ENCODE measurements at regions not wholly inside any gene's neighbourhood (a gene's known extent, or its start where the extent isn't known, plus 50 kb on each side); places are given as distances from the start of the nearest gene placed in this dataset.

DNA sequence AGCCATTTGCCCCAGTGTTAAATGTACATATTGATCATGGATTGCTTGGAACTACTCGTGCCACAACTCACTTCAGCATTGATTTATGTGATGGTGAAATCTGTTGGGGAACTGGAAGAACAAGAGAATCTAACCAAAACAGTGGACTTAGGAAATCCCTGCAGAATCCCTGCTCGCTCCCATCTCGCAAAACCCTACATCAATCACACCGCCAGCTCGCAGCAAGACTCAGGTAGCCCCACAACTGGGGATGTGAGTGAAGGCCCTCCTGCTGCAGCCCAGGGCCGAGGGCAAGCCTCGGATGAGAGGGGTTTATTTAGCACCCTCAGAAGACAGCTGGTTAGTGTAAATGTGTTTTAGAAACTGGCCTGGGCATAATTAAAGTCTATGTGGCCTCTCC, 171.6 kb downstream of the ANAPC1 start:
- dilution Hi-C loops (cut with HindIII; ENCODE audit: low sequenced_read_pairs, unreplicated experiment) (no loop called here), intact Hi-C loops (cut with micrococcal nuclease) (no loop called here), in situ Hi-C loops (cut with MboI; ENCODE audit: low sequenced_read_pairs) (loop anchor here (25.0 kb wide), 1 partner anchor 900 kb away; no protein-coding TSS in a partner anchor)
- Histone ChIP-seq H3K9me3 (ENCODE audit: control insufficient read depth, insufficient read depth, low read length) (peaks cover 8% of the 10 kb centered on the region), H3K79me1 (ENCODE audit: low read depth in 1 of 2, low read length in 2 of 2) (no peaks in the 10 kb centered on the region), H3K4me2 (ENCODE audit: low read depth, low read length) (no peak overlapping the region), H3K9ac (ENCODE audit: low read depth, low read length) (no peak overlapping the region), H4K20me1 (ENCODE audit: insufficient read depth, low read length) (no peaks in the 10 kb centered on the region), H3K14ac (replicated peaks; ENCODE audit: low read depth, low read length) (no peak overlapping the region), H3K27me3 (ENCODE audit: control insufficient read depth, insufficient read depth, low read length) (peaks cover 47% of the 10 kb centered on the region), H2BK5ac (ENCODE audit: low read depth, low read length, poor library complexity, severe bottlenecking) (no peak overlapping the region), H3K4me3 (ENCODE audit: insufficient read depth, low read depth, low read length) (no peak overlapping the region), H2AFZ (replicated peaks; ENCODE audit: low read length, poor library complexity) (no peak overlapping the region), H4K5ac (ENCODE audit: low read depth, low read length) (no peak overlapping the region), H3K36me3 (ENCODE audit: control insufficient read depth, insufficient read depth, low read length) (no peaks in the 10 kb centered on the region), H2BK20ac (ENCODE audit: low read depth, low read length) (no peak overlapping the region), H3K56ac (ENCODE audit: extremely low read depth, insufficient read depth, low read length) (no peak overlapping the region), H2BK15ac (ENCODE audit: low read depth, low read length) (no peak overlapping the region), H4K91ac (ENCODE audit: insufficient read depth, low read depth, low read length) (no peak overlapping the region), H3K23ac (ENCODE audit: low read depth, low read length) (no peak overlapping the region), H3K18ac (ENCODE audit: low read depth, low read length) (no peak overlapping the region), H3K4ac (ENCODE audit: low read depth, low read length) (no peak overlapping the region), H4K8ac (ENCODE audit: low read depth in 2 of 2, low read length in 2 of 2) (no peak overlapping the region), H3K9me1 (ENCODE audit: insufficient read depth, low read length) (no peaks in the 10 kb centered on the region), H2AK9ac (replicated peaks; ENCODE audit: low read depth, low read length, poor library complexity) (no peak overlapping the region), H3K4me1 (ENCODE audit: control insufficient read depth, insufficient read depth, low read length) (peaks cover 1% of the 10 kb centered on the region; the same call in 1 of the 2 replicates), H2BK120ac (ENCODE audit: low read depth, low read length) (no peak overlapping the region), H3K27ac (ENCODE audit: insufficient read depth, low read length) (no peak overlapping the region), H2AK5ac (ENCODE audit: low read depth, low read length) (no peak overlapping the region)
- no CpG with 5 or more reads among the region's 7 CpGs for WGBS, 2 experiments (ENCODE audit: extremely low coverage in 2 of 2, insufficient read length in 1 of 2)
- DNase-seq, result no peak
- CTCF ChIA-PET, result no interaction called here
- BruUV-seq (replicated peaks), result no TSS peak
- no peak for ATAC-seq (ENCODE audit: low read depth)
- POLR2A ChIA-PET (ENCODE audit: unreplicated experiment), result no interaction called here
- TF ChIP-seq FOS (IDR thresholded peaks at IDR 0.05; ENCODE audit: low read depth, low read length), result no peak
- TF ChIP-seq CHD1 (IDR thresholded peaks at IDR 0.05; ENCODE audit: low read depth, low read length), result no peak
- TF ChIP-seq SMC3 (IDR thresholded peaks at IDR 0.05; ENCODE audit: low read depth, low read length), result no peak
- TF ChIP-seq CEBPB (IDR thresholded peaks at IDR 0.05; ENCODE audit: low read depth, low read length), result no peak
- no peak for TF ChIP-seq RAD21 (IDR thresholded peaks at IDR 0.05; ENCODE audit: low read length)
- no peak for TF ChIP-seq BHLHE40 (IDR thresholded peaks at IDR 0.05; ENCODE audit: low read depth, low read length)
- no peak for TF ChIP-seq RFX5 (IDR thresholded peaks at IDR 0.05; ENCODE audit: low read depth, low read length)
- TF ChIP-seq, protein P1, sequence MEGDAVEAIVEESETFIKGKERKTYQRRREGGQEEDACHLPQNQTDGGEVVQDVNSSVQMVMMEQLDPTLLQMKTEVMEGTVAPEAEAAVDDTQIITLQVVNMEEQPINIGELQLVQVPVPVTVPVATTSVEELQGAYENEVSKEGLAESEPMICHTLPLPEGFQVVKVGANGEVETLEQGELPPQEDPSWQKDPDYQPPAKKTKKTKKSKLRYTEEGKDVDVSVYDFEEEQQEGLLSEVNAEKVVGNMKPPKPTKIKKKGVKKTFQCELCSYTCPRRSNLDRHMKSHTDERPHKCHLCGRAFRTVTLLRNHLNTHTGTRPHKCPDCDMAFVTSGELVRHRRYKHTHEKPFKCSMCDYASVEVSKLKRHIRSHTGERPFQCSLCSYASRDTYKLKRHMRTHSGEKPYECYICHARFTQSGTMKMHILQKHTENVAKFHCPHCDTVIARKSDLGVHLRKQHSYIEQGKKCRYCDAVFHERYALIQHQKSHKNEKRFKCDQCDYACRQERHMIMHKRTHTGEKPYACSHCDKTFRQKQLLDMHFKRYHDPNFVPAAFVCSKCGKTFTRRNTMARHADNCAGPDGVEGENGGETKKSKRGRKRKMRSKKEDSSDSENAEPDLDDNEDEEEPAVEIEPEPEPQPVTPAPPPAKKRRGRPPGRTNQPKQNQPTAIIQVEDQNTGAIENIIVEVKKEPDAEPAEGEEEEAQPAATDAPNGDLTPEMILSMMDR (conservative IDR thresholded peaks at IDR 0.05; ENCODE audit: low read depth, low read length), result no peak
- TF ChIP-seq MAFK (IDR thresholded peaks at IDR 0.05; ENCODE audit: low read depth, low read length), result no peak
- no peak for TF ChIP-seq USF2 (IDR thresholded peaks at IDR 0.05; ENCODE audit: low read depth, low read length)
- no peak for TF ChIP-seq MAZ (IDR thresholded peaks at IDR 0.05; ENCODE audit: borderline replicate concordance, low read depth, low read length)
- TF ChIP-seq POLR2A (IDR thresholded peaks at IDR 0.05; ENCODE audit: low read depth, low read length), result no peak
- TF ChIP-seq NFE2L2 (IDR thresholded peaks at IDR 0.05; ENCODE audit: low read depth, low read length), result no peak
- no peak for TF ChIP-seq RCOR1 (IDR thresholded peaks at IDR 0.05; ENCODE audit: insufficient replicate concordance, low read length)
- no peak for TF ChIP-seq MXI1 (IDR thresholded peaks at IDR 0.05; ENCODE audit: borderline replicate concordance, low read depth, low read length)
- TF ChIP-seq ELK1 (IDR thresholded peaks at IDR 0.05; ENCODE audit: borderline replicate concordance, low read depth, low read length), result no peak
